Hematopoietic multipotent progenitor cell treated with erythropoietin and hydrocortisone succinate and interleukin-3 and kit ligand, for 8 days (in vitro differentiated cells): ENCODE measurements at regions not wholly inside any gene's neighbourhood (a gene's known extent, or its start where the extent isn't known, plus 50 kb on each side); places are given as distances from the start of the nearest gene placed in this dataset.

Source experiments
- DNase-seq: peaks from one replicate; pipeline ENCODE4 v3.0.0-alpha.2; 2015

GRCh38 chr15:70342141-70342540, 244.4 kb upstream of the TLE3 start:
- no peak for DNase-seq

- DNase-seq: no peak
Measured at GRCh38 chr15:70341566-70341965, 243.8 kb upstream of the TLE3 start.

- no peak for DNase-seq
Measured at GRCh38 chr15:70340494-70340870, 242.8 kb upstream of the TLE3 start.

GRCh38 chr15:70339571-70340493, 242.1 kb upstream of the TLE3 start:
- peak; percentile 5 for DNase-seq

GRCh38 chr15:70337277-70338186, 239.8 kb upstream of the TLE3 start:
- DNase-seq: no peak

- DNase-seq: no peak
Measured at GRCh38 chr15:70336425-70337009, 238.8 kb upstream of the TLE3 start.

GRCh38 chr15:70334286-70334685, 236.6 kb upstream of the TLE3 start:
- DNase-seq: no peak

- DNase-seq: no peak
Measured at GRCh38 chr15:70329179-70329578, 231.5 kb upstream of the TLE3 start.

- DNase-seq: no peak
Measured at GRCh38 chr15:70328679-70329115, 231.0 kb upstream of the TLE3 start.

GRCh38 chr15:70327856-70328678, 230.3 kb upstream of the TLE3 start:
- DNase-seq: no peak

- DNase-seq: no peak
Measured at GRCh38 chr15:70327328-70327855, 229.7 kb upstream of the TLE3 start.

- no peak for DNase-seq
Measured at GRCh38 chr15:70324001-70324974, 226.6 kb upstream of the TLE3 start.

GRCh38 chr15:70323111-70323851, 225.6 kb upstream of the TLE3 start:
- DNase-seq: no peak

- no peak for DNase-seq
Measured at GRCh38 chr15:70322051-70322668, 224.4 kb upstream of the TLE3 start.

GRCh38 chr15:70321172-70321819, 223.6 kb upstream of the TLE3 start:
- no peak for DNase-seq

- no peak for DNase-seq
Measured at GRCh38 chr15:70320482-70320881, 222.8 kb upstream of the TLE3 start.

- no peak for DNase-seq
Measured at GRCh38 chr15:70320077-70320476, 222.4 kb upstream of the TLE3 start.

GRCh38 chr15:70319466-70319865, 221.7 kb upstream of the TLE3 start:
- DNase-seq: no peak
